Mesodermal cell (in vitro differentiated cells): ENCODE measurements at regions not wholly inside any gene's neighbourhood (a gene's known extent, or its start where the extent isn't known, plus 50 kb on each side); places are given as distances from the start of the nearest gene placed in this dataset.

ENCODE experiments used
- H3K27ac ChIP-seq: 2 replicates; pipeline ENCODE4 v1.7.0; 2013; ENCODE audit warnings: mild to moderate bottlenecking, low read depth, low read length, moderate library complexity; ENCODE audit not compliant: severe bottlenecking
- H3K36me3 ChIP-seq: 2 replicates; pipeline ENCODE4 v1.7.1; 2013; ENCODE audit warnings: mild to moderate bottlenecking, low read length, moderate library complexity; ENCODE audit not compliant: control insufficient read depth, insufficient read depth
- H3K4me1 ChIP-seq: one replicate; pipeline ENCODE4 v1.7.1; 2013; ENCODE audit warnings: mild to moderate bottlenecking, low read length; ENCODE audit not compliant: insufficient read depth, control insufficient read depth, poor library complexity, severe bottlenecking
- H3K4me3 ChIP-seq: 2 replicates; pipeline ENCODE4 v1.7.0; 2013; ENCODE audit warnings: low read length, control low read depth, mild to moderate bottlenecking; ENCODE audit not compliant: insufficient read depth, poor library complexity, severe bottlenecking; ENCODE audit errors: extremely low read depth
- H3K9me3 ChIP-seq: 2 replicates; pipeline ENCODE4 v1.7.1; 2013; ENCODE audit warnings: mild to moderate bottlenecking, low read length, moderate library complexity; ENCODE audit not compliant: control insufficient read depth
- WGBS, 2 experiments: methylation state at CpG; one replicate each; pipeline ENCODE4 v1.1.5; 2013; ENCODE audit warnings: missing lambda C conversion rate in 2 of 2; ENCODE audit not compliant: insufficient coverage in 2 of 2; 5-methylcytosine and 5-hydroxymethylcytosine counted together

- Histone ChIP-seq H3K4me3 (no peak overlapping the region), H3K9me3 (no peaks in the 10 kb centered on the region), H3K27ac (no peak overlapping the region), H3K4me1 (peaks cover 7% of the 10 kb centered on the region), H3K36me3 (peaks cover 56% of the 10 kb centered on the region)
- WGBS, 2 experiments = 93 to 96% methylated on average over 3 of the region's 4 CpGs
Measured at GRCh38 chr1:201626629-201627275, 87.8 kb downstream of the NAV1 start.

DNA sequence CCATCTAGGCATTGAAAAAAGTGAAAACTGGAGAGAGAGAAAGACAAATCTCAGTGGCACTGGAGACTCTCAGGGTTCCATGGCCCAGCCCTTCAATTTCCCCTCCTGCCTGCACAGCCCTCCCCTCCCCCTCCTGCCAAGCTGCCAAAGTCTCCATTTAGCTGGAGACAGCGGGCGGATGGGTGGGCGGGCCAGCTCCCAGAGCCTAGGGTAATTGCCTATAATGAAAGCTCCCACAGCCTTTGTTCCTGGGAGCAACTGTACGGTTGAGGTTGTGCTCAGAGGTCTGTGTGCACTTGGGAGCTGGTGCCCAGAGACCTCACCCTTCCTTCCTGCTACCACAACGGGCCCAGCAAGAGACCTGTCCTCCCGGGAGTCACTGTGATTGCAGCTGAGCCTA, 89.6 kb downstream of the NAV1 start:
- H3K36me3 ChIP-seq = peaks cover 44% of the 10 kb centered on the region
- no peak overlapping the region for H3K27ac ChIP-seq
- H3K4me3 ChIP-seq = no peak overlapping the region
- H3K4me1 ChIP-seq = peaks cover 7% of the 10 kb centered on the region
- 43 to 74% methylated on average over 1 to 3 of the region's 6 CpGs for WGBS, 2 experiments
- H3K9me3 ChIP-seq = no peaks in the 10 kb centered on the region

GRCh38 chr1:201630582-201630981, 91.7 kb downstream of the NAV1 start:
- WGBS, 2 experiments = 84 to 87% methylated on average over 6 of the region's 6 CpGs
- Histone ChIP-seq H3K27ac (no peak overlapping the region), H3K4me1 (peaks cover 5% of the 10 kb centered on the region), H3K9me3 (no peaks in the 10 kb centered on the region), H3K4me3 (no peak overlapping the region), H3K36me3 (peaks cover 30% of the 10 kb centered on the region)

DNA sequence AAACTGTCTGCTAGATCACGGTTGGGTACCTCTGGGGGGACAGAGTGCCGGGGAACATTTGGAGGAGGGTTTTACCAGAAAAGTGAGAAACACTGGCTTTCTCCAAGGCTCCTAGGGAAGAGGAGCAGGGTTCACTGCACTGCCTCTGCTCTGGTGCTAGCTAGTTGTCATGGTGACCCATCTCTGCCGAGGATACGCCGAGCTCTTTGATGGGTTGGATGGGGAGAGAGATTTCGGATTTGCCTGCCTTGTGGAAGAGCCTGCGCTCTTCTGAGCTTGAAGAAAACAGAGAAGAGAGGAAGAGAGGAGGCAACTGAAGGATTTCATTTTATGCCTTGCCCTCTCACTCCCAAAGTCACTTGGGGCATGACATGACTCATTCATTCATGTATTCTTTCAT, 92.1 kb downstream of the NAV1 start:
- peaks cover 9% of the 10 kb centered on the region for H3K4me1 ChIP-seq
- no peak overlapping the region for H3K27ac ChIP-seq
- H3K36me3 ChIP-seq = peaks cover 30% of the 10 kb centered on the region
- WGBS, 2 experiments = 89 to 98% methylated on average over 5 to 6 of the region's 7 CpGs
- no peaks in the 10 kb centered on the region for H3K9me3 ChIP-seq
- H3K4me3 ChIP-seq = no peak overlapping the region

DNA sequence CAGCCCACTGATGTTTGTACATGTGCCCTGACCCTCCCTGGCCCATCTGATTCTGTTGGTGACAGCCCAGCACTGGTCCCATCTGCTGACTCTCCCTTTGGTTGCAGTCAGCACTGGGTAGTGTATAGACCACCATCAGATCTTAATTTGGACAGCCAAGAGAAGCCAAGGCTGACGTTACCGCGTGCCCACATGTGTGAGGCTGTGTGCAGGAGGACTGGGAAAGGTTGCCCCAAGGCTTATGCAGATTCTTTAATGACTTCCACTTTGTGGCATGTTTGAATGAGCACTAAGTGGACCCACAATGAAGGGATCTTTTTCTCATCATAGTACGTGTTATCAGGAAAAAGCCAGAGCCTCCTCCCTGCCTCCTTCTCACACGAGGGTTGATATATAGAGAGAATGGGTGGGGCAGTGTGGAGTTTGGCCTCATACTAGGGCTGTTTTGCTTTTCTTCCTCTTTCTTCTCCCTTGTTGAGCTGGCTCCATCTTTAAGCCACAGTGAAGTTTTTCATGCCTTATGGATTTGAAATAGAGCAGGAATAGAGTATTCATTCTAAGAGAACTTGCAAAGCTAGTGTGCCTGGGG, 93.5 kb downstream of the NAV1 start:
- Histone ChIP-seq H3K4me3 (no peak overlapping the region), H3K4me1 (peaks cover 17% of the 10 kb centered on the region), H3K9me3 (no peaks in the 10 kb centered on the region), H3K27ac (no peak overlapping the region), H3K36me3 (peaks cover 20% of the 10 kb centered on the region)
- 100% methylated on average over 3 to 4 of the region's 5 CpGs for WGBS, 2 experiments

- Histone ChIP-seq H3K4me1 (peaks cover 17% of the 10 kb centered on the region), H3K9me3 (no peaks in the 10 kb centered on the region), H3K27ac (no peak overlapping the region), H3K4me3 (no peak overlapping the region), H3K36me3 (peaks cover 20% of the 10 kb centered on the region)
- 83 to 86% methylated on average over 2 of the region's 2 CpGs for WGBS, 2 experiments
Measured at GRCh38 chr1:201633297-201633696, 94.4 kb downstream of the NAV1 start.

- Histone ChIP-seq H3K4me1 (peaks cover 17% of the 10 kb centered on the region), H3K9me3 (no peaks in the 10 kb centered on the region), H3K36me3 (peaks cover 18% of the 10 kb centered on the region), H3K4me3 (no peak overlapping the region), H3K27ac (no peak overlapping the region)
- 74 to 95% methylated on average over 5 of the region's 5 CpGs for WGBS, 2 experiments
Measured at GRCh38 chr1:201633811-201634210, 94.9 kb downstream of the NAV1 start.

- H3K4me1 ChIP-seq = peaks cover 17% of the 10 kb centered on the region
- no peak overlapping the region for H3K4me3 ChIP-seq
- no peak overlapping the region for H3K27ac ChIP-seq
- peaks cover 16% of the 10 kb centered on the region for H3K36me3 ChIP-seq
- no peaks in the 10 kb centered on the region for H3K9me3 ChIP-seq
- WGBS, 2 experiments = 75 to 95% methylated on average over 2 of the region's 2 CpGs
Measured at GRCh38 chr1:201634261-201634660, 95.3 kb downstream of the NAV1 start.

GRCh38 chr1:201636097-201636496, 97.2 kb downstream of the NAV1 start:
- no peaks in the 10 kb centered on the region for H3K9me3 ChIP-seq
- peaks cover 17% of the 10 kb centered on the region for H3K4me1 ChIP-seq
- H3K27ac ChIP-seq = peak overlapping the region; percentile 41
- no peak overlapping the region for H3K4me3 ChIP-seq
- peaks cover 18% of the 10 kb centered on the region for H3K36me3 ChIP-seq
- WGBS, 2 experiments = no CpG with 5 or more reads among the region's 2 CpGs

GRCh38 chr1:201636510-201636971, 97.6 kb downstream of the NAV1 start:
- Histone ChIP-seq H3K9me3 (no peaks in the 10 kb centered on the region), H3K36me3 (peaks cover 21% of the 10 kb centered on the region), H3K4me3 (no peak overlapping the region), H3K4me1 (peaks cover 17% of the 10 kb centered on the region), H3K27ac (peak overlapping the region; percentile 41)
- 63 to 72% methylated on average over 2 of the region's 3 CpGs for WGBS, 2 experiments
